Gastroesophageal sphincter (tissue), 3 donors: ENCODE measurements at regions not wholly inside any gene's neighbourhood (a gene's known extent, or its start where the extent isn't known, plus 50 kb on each side); places are given as distances from the start of the nearest gene placed in this dataset.

Source experiments
- POLR2A ChIP-seq, 2 donors: fragments of 450-650 bp; IDR thresholded peaks; one replicate each; pipeline ENCODE4 v1.6.1; 2017; ENCODE audit warnings: antibody characterized with exemption in 2 of 2, mild to moderate bottlenecking in 2 of 2, moderate library complexity in 1 of 2
- POLR2AphosphoS5 ChIP-seq: sonication (generic); formaldehyde crosslinking; IDR thresholded peaks from one replicate; pipeline ENCODE4 v1.6.1; 2017; ENCODE audit warnings: antibody characterized with exemption
- TF ChIP-seq, protein P1 (sequence below), 4 experiments: fragments of 200-600 bp in 2 of 4; fragments of 450-650 bp in 2 of 4; sonication (generic) in 1 of 4; IDR thresholded peaks; one replicate each; pipeline ENCODE4 v1.5.1; 2017 to 2019; ENCODE audit warnings: antibody characterized with exemption in 4 of 4, mild to moderate bottlenecking in 2 of 4, moderate library complexity in 2 of 4

DNA sequence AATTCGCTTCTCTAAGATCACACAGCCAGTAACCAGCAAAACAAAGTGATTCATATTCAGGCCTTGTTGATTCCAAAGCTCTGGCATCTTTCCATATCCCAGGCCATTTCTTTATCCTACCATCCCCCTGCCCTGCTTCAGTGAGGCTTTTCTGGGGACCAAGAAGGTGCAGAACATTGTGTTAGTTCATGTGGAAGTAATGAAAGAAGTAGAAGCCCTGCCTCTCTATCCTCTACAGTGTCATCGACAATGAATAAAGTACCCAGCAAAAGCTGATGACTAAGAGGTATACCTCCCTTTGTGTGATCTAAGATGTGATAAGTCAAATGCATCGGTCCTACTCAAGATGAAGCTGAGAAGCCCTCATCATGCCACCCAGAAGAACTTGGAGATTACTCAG is 383.2 kb downstream of the BCL11A start:
- TF ChIP-seq, protein P1, sequence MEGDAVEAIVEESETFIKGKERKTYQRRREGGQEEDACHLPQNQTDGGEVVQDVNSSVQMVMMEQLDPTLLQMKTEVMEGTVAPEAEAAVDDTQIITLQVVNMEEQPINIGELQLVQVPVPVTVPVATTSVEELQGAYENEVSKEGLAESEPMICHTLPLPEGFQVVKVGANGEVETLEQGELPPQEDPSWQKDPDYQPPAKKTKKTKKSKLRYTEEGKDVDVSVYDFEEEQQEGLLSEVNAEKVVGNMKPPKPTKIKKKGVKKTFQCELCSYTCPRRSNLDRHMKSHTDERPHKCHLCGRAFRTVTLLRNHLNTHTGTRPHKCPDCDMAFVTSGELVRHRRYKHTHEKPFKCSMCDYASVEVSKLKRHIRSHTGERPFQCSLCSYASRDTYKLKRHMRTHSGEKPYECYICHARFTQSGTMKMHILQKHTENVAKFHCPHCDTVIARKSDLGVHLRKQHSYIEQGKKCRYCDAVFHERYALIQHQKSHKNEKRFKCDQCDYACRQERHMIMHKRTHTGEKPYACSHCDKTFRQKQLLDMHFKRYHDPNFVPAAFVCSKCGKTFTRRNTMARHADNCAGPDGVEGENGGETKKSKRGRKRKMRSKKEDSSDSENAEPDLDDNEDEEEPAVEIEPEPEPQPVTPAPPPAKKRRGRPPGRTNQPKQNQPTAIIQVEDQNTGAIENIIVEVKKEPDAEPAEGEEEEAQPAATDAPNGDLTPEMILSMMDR (IDR thresholded peaks at IDR 0.05) = no peak
- TF ChIP-seq POLR2A (IDR thresholded peaks at IDR 0.05) (no peak), POLR2AphosphoS5 (no peak)
